ENCODE measurements at regions not wholly inside any gene's neighbourhood (a gene's known extent, or its start where the extent isn't known, plus 50 kb on each side); places are given as distances from the start of the nearest gene placed in this dataset.

DNA sequence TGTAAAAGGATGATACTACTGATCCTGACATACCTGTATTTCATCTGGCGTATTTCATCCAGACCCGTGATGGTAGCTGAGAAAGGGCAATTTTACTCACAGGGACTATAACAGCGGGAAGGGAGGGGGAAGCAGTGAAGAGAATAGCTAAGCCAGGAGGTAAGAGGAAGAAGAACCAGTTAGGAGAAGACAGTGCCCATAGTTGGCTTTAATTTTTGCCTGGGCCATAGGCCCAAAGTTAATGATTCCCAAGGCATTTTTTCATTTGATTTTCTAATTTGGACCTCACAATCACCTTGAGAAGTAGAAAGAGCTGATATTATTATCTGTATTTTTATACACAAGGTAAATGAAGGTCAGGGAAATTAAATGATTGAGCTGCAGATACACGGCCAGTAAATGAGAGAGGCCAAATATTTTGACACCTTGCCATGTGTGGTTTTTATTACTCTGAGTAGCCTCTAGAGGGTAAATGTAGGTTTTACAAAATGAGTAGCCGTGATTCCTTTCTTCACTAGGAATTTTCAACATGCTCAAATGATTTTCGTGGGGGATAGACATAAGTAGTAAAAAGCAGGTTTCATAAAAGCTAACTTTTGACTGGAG lies 382.2 kb downstream of the FUT8 start:
- TF ChIP-seq, protein P1, sequence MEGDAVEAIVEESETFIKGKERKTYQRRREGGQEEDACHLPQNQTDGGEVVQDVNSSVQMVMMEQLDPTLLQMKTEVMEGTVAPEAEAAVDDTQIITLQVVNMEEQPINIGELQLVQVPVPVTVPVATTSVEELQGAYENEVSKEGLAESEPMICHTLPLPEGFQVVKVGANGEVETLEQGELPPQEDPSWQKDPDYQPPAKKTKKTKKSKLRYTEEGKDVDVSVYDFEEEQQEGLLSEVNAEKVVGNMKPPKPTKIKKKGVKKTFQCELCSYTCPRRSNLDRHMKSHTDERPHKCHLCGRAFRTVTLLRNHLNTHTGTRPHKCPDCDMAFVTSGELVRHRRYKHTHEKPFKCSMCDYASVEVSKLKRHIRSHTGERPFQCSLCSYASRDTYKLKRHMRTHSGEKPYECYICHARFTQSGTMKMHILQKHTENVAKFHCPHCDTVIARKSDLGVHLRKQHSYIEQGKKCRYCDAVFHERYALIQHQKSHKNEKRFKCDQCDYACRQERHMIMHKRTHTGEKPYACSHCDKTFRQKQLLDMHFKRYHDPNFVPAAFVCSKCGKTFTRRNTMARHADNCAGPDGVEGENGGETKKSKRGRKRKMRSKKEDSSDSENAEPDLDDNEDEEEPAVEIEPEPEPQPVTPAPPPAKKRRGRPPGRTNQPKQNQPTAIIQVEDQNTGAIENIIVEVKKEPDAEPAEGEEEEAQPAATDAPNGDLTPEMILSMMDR (IDR thresholded peaks at IDR 0.05; ENCODE audit: low read depth, low read length, missing control alignments): no peak
- DNase-seq (ENCODE audit: extremely low read depth, low read depth): no peak
- H3K4me3 ChIP-seq (replicated peaks; ENCODE audit: low read depth, low read length): no peak overlapping the region

- H3K4me3 ChIP-seq (replicated peaks; ENCODE audit: low read depth, low read length): no peak overlapping the region
- TF ChIP-seq, protein P1 (IDR thresholded peaks at IDR 0.05; ENCODE audit: low read depth, low read length, missing control alignments): no peak
- DNase-seq (ENCODE audit: extremely low read depth, low read depth): no peak
Observed at GRCh38 chr14:65798216-65798615, 385.7 kb downstream of the FUT8 start.

DNA sequence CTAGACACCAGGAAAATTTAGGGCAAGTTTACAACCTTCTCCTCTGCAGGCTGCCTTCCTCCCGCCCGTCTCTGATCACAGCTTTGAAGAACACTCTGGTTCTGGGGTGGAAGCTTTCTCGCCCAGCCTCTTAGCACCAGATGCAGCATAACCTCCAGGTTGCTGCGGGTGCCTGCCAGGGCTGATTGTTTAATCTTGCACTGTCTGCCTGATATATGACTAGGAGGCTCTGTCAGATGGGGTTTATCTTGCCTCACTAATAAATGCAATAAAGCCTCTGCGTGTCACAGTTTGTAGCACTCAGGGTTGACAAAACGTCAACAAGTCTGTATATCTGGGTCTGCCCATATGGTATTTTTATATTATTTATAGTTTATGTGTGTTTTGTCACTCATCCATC lies 388.2 kb downstream of the FUT8 start:
- no peak for DNase-seq (ENCODE audit: extremely low read depth, low read depth)
- TF ChIP-seq, protein P1 (IDR thresholded peaks at IDR 0.05; ENCODE audit: low read depth, low read length, missing control alignments): no peak
- no peak overlapping the region for H3K4me3 ChIP-seq (replicated peaks; ENCODE audit: low read depth, low read length)

DNA sequence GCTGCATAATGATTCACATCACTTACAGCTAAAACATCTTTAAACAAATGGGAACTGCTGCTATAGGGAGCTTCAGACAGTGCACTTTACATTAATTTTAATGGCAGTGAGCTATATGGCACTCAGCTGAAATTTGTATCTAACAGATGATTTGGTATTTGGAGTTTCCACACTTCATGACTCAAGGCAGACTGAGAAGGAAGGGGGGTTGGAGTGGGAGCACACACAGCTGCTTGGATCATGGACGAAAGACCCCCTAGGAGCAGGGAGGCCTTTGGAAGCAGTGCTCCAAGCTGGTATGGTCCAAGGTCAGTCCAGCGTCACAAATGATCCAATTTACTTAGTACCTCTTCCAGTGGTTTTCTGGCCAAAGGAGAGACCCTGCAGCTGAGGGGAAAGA lies 389.7 kb downstream of the FUT8 start:
- no peak overlapping the region for H3K4me3 ChIP-seq (replicated peaks; ENCODE audit: low read depth, low read length)
- DNase-seq (ENCODE audit: extremely low read depth, low read depth): no peak
- TF ChIP-seq, protein P1 (IDR thresholded peaks at IDR 0.05; ENCODE audit: low read depth, low read length, missing control alignments): no peak

DNA sequence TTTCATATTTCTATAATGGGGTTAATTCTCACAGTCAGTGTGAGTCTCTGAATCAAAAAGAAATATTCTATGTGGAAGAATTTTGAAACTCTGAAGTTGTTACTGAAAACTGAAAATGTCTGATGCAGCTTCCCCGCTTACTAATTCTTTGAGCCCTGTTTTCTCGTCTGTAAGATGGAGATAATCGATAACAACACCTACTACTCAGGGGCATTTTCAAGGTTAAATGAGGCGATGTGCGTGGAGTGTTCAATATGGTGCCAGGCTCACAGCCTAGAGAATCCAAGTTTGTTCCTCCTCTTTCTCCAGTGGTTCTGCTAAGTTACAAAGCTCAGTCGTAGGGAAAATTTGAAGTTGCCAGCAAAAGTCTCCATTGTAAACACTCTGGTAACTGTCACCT lies 391.4 kb downstream of the FUT8 start:
- DNase-seq (ENCODE audit: extremely low read depth, low read depth): no peak
- H3K4me3 ChIP-seq (replicated peaks; ENCODE audit: low read depth, low read length): no peak overlapping the region
- TF ChIP-seq, protein P1 (IDR thresholded peaks at IDR 0.05; ENCODE audit: low read depth, low read length, missing control alignments): no peak

DNA sequence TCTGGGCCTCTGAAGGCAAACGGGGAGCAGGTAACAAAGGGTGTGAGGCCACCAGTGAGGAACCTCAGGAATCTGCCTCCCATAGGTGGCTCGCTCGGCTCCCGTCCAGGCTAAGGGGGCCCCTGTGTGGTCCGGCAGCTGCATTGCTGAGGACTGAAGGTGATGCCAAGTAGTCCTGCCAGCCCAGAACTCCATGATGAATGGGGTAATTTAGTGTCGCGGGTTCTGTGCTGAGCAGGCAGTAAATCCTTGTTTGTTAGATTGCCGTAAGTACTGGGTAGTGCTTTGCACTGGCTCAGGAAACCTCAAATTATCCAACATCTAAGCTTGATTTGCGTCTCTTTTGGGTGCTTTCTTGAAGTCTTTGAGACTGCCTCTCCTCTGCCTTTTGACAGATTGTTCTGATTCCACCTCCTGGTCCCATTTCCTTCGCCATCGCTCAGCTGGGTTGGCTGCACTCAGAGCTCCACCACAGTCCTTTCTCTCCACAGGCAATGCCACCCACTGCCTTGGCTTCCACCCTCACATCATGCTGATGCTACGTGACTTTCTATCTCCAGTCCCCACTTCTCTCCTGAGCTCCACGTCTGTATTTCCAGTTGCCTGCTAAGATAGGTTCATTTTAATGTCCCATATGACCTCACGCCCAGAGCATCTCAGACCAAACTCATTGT lies 392.0 kb downstream of the FUT8 start:
- no peak overlapping the region for H3K4me3 ChIP-seq (replicated peaks; ENCODE audit: low read depth, low read length)
- TF ChIP-seq, protein P1 (IDR thresholded peaks at IDR 0.05; ENCODE audit: low read depth, low read length, missing control alignments): no peak
- no peak for DNase-seq (ENCODE audit: extremely low read depth, low read depth)

Measured in HFF-Myc (cell line).